ENCODE measurements at regions not wholly inside any gene's neighbourhood (a gene's known extent, or its start where the extent isn't known, plus 50 kb on each side); places are given as distances from the start of the nearest gene placed in this dataset.
A peak's percentile ranks its signal among the peaks of the same experiment; 100 is the strongest.
"Not testable (repeated sequence)": the region's sequence is repeated elsewhere in the genome, so short reads cannot be mapped to it uniquely, and the experiment has no call there.

DNA sequence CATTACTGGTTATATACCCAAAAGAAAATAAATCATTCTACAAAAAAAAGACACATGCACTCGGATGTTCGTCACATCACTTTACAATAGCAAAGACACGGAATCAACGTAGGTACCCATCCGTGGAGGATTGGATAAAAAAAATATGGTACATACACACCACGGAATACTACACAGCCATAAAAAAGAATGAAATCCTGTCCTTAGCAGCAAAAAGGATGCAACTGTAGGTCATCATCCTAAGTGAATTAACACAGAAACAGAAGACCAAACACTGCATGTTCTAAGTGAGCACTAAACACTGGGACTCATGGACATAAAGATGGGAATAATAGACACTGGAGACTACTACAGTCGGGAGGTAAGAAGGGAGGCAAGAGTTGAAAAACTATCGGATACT, 148.6 kb downstream of the CHD1L start:
- no peaks in the 10 kb centered on the region for H3K36me3 ChIP-seq (ENCODE audit: control insufficient read depth, insufficient read depth, low read length)
- no peaks in the 10 kb centered on the region for H3K27me3 ChIP-seq (ENCODE audit: control insufficient read depth, insufficient read depth, low read length)
- no peak overlapping the region for H3K27ac ChIP-seq (ENCODE audit: low read depth, low read length)
- H3K4me1 ChIP-seq (ENCODE audit: control insufficient read depth, insufficient read depth, low read length): no peaks in the 10 kb centered on the region
- no peak overlapping the region for H3K4me3 ChIP-seq (ENCODE audit: low read depth, low read length)
- DNase-seq (ENCODE audit: low read depth in 4 of 6, low spot score in 6 of 6): no peak
- 100% methylated on average over 1 of the region's 8 CpGs for WGBS (ENCODE audit: insufficient coverage)
- H3K9me3 ChIP-seq (ENCODE audit: control insufficient read depth, insufficient read depth, low read length): no peaks in the 10 kb centered on the region

DNA sequence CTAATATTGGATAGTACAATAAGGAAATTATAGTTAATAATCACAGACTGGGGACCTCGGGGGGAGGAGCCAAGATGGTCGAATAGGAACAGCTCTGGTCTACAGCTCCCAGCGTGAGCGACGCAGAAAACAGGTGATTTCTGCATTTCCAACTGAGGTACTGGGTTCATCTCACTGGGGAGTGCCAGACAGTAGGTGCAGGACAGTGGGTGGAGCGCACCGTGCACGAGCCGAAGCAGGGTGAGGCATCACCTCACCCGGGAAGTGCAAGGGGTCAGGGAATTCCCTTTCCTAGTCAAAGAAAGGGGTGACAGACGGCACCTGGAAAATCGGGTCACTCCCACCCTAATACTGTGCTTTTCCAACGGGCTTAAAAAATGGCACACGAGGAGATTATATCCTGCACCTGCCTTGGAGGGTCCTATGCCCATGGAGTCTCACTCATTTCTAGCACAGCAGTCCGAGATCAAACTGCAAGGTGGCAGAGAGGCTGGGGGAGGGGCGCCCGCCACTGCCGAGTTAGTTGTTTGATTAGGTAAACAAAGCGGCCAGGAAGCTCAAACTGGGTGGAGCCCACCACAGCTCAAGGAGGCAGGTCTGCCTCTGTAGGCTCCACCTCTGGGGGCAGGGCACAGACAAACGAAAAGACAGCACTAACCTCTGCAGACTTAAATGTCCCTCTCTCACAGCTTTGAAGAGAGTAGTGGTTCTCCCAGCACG, 138.8 kb upstream of the BCL9 start:
- WGBS (ENCODE audit: insufficient coverage): 93% methylated on average over 13 of the region's 21 CpGs
- not testable (repeated sequence) for H3K4me3 ChIP-seq (ENCODE audit: low read depth, low read length); H3K36me3 ChIP-seq (ENCODE audit: control insufficient read depth, insufficient read depth, low read length); H3K9me3 ChIP-seq (ENCODE audit: control insufficient read depth, insufficient read depth, low read length); H3K27ac ChIP-seq (ENCODE audit: low read depth, low read length); DNase-seq (ENCODE audit: low read depth in 4 of 6, low spot score in 6 of 6); H3K27me3 ChIP-seq (ENCODE audit: control insufficient read depth, insufficient read depth, low read length); H3K4me1 ChIP-seq (ENCODE audit: control insufficient read depth, insufficient read depth, low read length)

DNA sequence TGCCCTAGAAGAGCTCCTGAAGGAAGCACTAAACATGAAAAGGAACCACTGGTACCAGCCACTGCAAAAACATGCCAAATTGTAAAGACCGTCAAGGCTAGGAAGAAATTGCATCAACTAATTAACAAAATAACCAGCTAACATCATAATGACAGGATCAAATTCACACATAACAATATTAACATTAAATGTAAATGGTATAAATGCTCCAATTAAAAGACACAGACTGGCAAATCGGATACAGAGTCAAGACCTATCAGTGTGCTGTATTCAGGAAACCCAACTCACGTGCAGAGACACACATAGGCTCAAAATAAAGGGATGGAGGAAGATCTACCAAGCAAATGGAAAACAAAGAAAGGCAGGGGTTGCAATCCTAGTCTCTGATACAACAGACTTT, 137.0 kb upstream of the BCL9 start:
- not testable (repeated sequence) for DNase-seq (ENCODE audit: low read depth in 4 of 6, low spot score in 6 of 6); H3K4me3 ChIP-seq (ENCODE audit: low read depth, low read length); H3K9me3 ChIP-seq (ENCODE audit: control insufficient read depth, insufficient read depth, low read length); H3K27me3 ChIP-seq (ENCODE audit: control insufficient read depth, insufficient read depth, low read length); H3K36me3 ChIP-seq (ENCODE audit: control insufficient read depth, insufficient read depth, low read length); H3K27ac ChIP-seq (ENCODE audit: low read depth, low read length); H3K4me1 ChIP-seq (ENCODE audit: control insufficient read depth, insufficient read depth, low read length)
- WGBS (ENCODE audit: insufficient coverage): no CpG with 5 or more reads among the region's 3 CpGs

DNA sequence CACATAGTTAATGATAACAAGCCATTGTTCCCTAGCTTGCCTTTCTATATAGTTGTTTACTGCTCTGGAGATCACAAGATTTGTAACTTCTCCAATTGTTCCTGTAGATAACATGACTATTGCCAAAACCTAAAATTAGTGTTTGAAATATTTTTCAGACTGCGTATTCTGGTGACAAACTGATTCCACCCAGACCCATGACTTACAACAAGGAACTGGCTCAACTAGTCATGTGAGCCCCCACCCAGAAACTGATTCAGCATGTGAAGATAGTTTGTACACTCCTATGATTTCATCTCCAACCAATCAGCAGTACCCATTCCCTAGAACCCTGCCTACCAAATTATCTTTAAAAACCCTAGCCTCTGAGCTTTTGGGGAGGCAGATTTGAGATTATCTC, 131.4 kb upstream of the BCL9 start:
- no peak for DNase-seq (ENCODE audit: low read depth in 4 of 6, low spot score in 6 of 6)
- Histone ChIP-seq H3K4me1 (ENCODE audit: control insufficient read depth, insufficient read depth, low read length) (no peaks in the 10 kb centered on the region), H3K27ac (ENCODE audit: low read depth, low read length) (no peak overlapping the region), H3K36me3 (ENCODE audit: control insufficient read depth, insufficient read depth, low read length) (no peaks in the 10 kb centered on the region), H3K27me3 (ENCODE audit: control insufficient read depth, insufficient read depth, low read length) (no peaks in the 10 kb centered on the region), H3K9me3 (ENCODE audit: control insufficient read depth, insufficient read depth, low read length) (peaks cover 2% of the 10 kb centered on the region), H3K4me3 (ENCODE audit: low read depth, low read length) (no peak overlapping the region)
- WGBS (ENCODE audit: insufficient coverage): no CpG with 5 or more reads among the region's 1 CpG

DNA sequence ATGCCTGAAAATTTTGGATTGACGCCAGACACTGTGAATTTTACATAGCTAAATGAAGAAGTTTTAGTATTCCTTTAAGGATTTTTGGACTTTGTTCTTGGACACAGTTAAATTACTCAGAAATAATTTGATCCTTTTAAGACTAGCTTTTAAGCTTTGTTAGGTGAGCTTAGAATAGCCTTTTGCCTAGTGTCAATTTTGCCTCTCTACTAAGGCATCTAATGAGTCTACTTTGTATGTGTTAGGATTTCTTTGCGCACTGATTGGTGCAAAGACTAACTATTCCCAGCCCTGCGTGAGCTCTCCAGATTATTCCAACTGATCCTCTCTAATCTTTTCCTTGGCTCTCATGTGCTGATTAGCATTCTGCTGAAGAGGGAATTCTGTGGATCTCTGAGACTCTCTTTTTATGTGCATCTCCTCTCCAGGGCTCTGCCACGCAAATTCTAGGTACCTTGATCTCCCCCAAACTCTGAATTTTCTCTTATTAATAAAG, 128.1 kb upstream of the BCL9 start:
- WGBS (ENCODE audit: insufficient coverage): no CpG with 5 or more reads among the region's 4 CpGs
- Histone ChIP-seq H3K9me3 (ENCODE audit: control insufficient read depth, insufficient read depth, low read length) (peaks cover 2% of the 10 kb centered on the region), H3K4me3 (ENCODE audit: low read depth, low read length) (no peak overlapping the region), H3K27ac (ENCODE audit: low read depth, low read length) (no peak overlapping the region), H3K4me1 (ENCODE audit: control insufficient read depth, insufficient read depth, low read length) (no peaks in the 10 kb centered on the region), H3K27me3 (ENCODE audit: control insufficient read depth, insufficient read depth, low read length) (no peaks in the 10 kb centered on the region), H3K36me3 (ENCODE audit: control insufficient read depth, insufficient read depth, low read length) (no peaks in the 10 kb centered on the region)
- peak in 2 of 6 donors; percentile 3 to 72 for DNase-seq (ENCODE audit: low read depth in 4 of 6, low spot score in 6 of 6)

DNA sequence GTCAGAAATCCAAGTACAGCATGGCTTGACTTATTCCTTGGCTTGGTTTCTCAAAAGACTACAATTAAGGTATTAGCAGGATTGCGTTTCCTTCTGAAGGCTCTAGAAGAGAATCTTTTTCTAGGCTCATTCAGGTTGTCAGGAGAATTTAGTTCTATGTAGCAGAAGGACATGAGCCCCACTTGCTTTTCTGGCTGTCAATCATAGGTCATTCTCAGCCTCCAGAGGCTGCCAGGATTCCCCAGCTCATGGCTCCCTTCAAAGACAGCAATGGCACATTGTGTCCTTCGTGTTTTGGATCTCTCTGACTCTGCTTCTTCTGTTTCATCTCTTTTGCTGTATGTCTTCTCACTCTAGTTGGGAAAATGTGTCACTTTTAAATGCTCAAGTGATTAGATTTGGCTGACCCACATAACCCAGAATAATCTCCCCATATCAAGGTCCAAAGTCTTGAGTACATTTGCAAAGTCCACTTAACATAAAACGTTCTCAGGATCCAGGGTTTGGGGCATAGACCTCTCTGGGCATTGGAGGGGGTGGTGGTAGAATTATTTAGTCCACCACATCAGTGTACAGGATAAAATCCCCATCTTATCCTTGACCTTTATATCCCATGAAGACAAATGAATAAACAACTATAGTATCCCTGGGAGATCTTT, 126.7 kb upstream of the BCL9 start:
- H3K9me3 ChIP-seq (ENCODE audit: control insufficient read depth, insufficient read depth, low read length): peaks cover 2% of the 10 kb centered on the region
- H3K36me3 ChIP-seq (ENCODE audit: control insufficient read depth, insufficient read depth, low read length): no peaks in the 10 kb centered on the region
- no peaks in the 10 kb centered on the region for H3K27me3 ChIP-seq (ENCODE audit: control insufficient read depth, insufficient read depth, low read length)
- H3K4me3 ChIP-seq (ENCODE audit: low read depth, low read length): no peak overlapping the region
- no peaks in the 10 kb centered on the region for H3K4me1 ChIP-seq (ENCODE audit: control insufficient read depth, insufficient read depth, low read length)
- DNase-seq (ENCODE audit: low read depth in 4 of 6, low spot score in 6 of 6): no peak
- no peak overlapping the region for H3K27ac ChIP-seq (ENCODE audit: low read depth, low read length)
- WGBS (ENCODE audit: insufficient coverage): 72% methylated on average over 2 of the region's 3 CpGs

DNA sequence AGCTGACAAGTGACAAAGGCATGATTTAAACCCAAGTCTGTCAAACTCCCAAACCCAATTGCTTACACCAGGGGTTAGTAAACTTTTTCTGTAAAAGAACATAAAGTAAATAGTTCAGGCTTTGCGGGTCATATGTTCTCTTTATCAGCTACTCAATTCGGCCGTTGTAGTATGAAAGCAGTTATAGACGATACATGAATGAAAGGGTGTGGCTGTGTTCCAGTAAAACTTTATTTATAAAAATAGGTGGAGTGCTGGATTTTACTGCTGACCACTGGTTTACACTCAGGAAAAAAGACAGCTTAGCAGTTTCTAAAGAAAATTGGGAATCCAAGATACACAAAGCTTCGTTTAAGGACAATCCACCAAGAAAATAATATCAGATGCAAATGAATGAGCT, 124.3 kb upstream of the BCL9 start:
- Histone ChIP-seq H3K4me3 (ENCODE audit: low read depth, low read length) (no peak overlapping the region), H3K4me1 (ENCODE audit: control insufficient read depth, insufficient read depth, low read length) (no peaks in the 10 kb centered on the region), H3K9me3 (ENCODE audit: control insufficient read depth, insufficient read depth, low read length) (no peaks in the 10 kb centered on the region), H3K27ac (ENCODE audit: low read depth, low read length) (no peak overlapping the region), H3K27me3 (ENCODE audit: control insufficient read depth, insufficient read depth, low read length) (no peaks in the 10 kb centered on the region), H3K36me3 (ENCODE audit: control insufficient read depth, insufficient read depth, low read length) (no peaks in the 10 kb centered on the region)
- WGBS (ENCODE audit: insufficient coverage): 87% methylated on average over 3 of the region's 5 CpGs
- DNase-seq (ENCODE audit: low read depth in 4 of 6, low spot score in 6 of 6): no peak

DNA sequence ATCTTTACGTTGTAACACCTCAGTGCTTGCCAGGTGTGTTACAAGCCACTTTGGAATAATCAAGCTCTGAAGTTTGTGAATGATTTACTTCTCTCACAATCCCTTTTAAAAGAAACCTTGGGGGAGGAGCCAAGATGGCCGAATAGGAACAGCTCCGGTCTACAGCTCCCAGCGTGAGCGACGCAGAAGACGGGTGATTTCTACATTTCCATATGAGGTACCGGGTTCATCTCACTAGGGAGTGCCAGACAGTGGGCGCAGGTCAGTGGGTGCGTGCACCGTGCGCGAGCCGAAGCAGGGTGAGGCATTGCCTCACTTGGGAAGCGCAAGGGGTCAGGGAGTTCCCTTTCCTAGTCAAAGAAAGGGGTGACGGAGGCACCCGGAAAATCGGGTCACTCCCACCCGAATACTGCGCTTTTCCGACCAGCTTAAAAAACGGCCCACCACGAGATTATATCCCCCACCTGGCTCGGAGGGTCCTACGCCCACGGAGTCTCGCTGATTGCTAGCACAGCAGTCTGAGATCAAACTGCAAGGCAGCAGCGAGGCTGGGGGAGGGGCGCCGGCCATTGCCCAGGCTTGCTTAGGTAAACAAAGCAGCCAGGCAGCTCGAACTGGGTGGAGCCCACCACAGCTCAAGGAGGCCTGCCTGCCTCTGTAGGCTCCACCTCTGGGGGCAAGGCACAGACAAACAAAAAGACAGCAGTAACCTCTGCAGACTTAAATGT, 118.0 kb upstream of the BCL9 start:
- 91% methylated on average over 24 of the region's 31 CpGs for WGBS (ENCODE audit: insufficient coverage)

DNA sequence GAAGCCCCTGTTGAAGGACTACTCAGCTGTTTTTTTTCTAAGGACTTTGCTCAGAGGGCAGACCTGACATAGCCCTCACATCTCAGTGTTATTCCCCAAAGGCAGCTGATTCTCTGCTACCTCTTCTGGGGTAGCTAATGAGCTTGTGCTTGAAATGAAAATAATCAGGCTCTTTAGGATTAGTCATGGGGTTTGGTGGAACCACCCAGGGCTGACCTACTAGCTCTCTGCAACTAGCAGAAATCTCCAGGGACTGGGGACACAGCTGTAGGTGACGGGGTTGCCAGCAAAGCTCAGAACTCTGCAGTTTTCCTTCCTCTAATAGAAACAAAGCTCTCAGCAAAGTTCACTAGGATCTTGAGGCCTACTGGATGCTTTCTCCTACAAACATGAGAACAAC, 106.4 kb upstream of the BCL9 start:
- Histone ChIP-seq H3K4me3 (ENCODE audit: low read depth, low read length) (no peak overlapping the region), H3K4me1 (ENCODE audit: control insufficient read depth, insufficient read depth, low read length) (no peaks in the 10 kb centered on the region), H3K36me3 (ENCODE audit: control insufficient read depth, insufficient read depth, low read length) (no peaks in the 10 kb centered on the region), H3K27ac (ENCODE audit: low read depth, low read length) (no peak overlapping the region), H3K9me3 (ENCODE audit: control insufficient read depth, insufficient read depth, low read length) (no peaks in the 10 kb centered on the region), H3K27me3 (ENCODE audit: control insufficient read depth, insufficient read depth, low read length) (no peaks in the 10 kb centered on the region)
- no peak for DNase-seq (ENCODE audit: low read depth in 4 of 6, low spot score in 6 of 6)
- WGBS (ENCODE audit: insufficient coverage): 86% methylated on average over 1 of the region's 1 CpG

More for the DNA sequence above, 118.0 kb upstream of the BCL9 start:
- not testable (repeated sequence) for H3K27ac ChIP-seq (ENCODE audit: low read depth, low read length); H3K4me1 ChIP-seq (ENCODE audit: control insufficient read depth, insufficient read depth, low read length); H3K36me3 ChIP-seq (ENCODE audit: control insufficient read depth, insufficient read depth, low read length); H3K9me3 ChIP-seq (ENCODE audit: control insufficient read depth, insufficient read depth, low read length); DNase-seq (ENCODE audit: low read depth in 4 of 6, low spot score in 6 of 6); H3K4me3 ChIP-seq (ENCODE audit: low read depth, low read length); H3K27me3 ChIP-seq (ENCODE audit: control insufficient read depth, insufficient read depth, low read length)
